ENCODE measurements at regions not wholly inside any gene's neighbourhood (a gene's known extent, or its start where the extent isn't known, plus 50 kb on each side); places are given as distances from the start of the nearest gene placed in this dataset.

GRCh38 chr17:5819921-5820685 lies 235.8 kb upstream of the NLRP1 start:
- H3K36me3 ChIP-seq, result no peaks in the 10 kb centered on the region
- H3K27ac ChIP-seq, result no peak overlapping the region
- H3K27me3 ChIP-seq, result no peaks in the 10 kb centered on the region
- DNase-seq (ENCODE audit: low spot score in 2 of 2), result no peak
- no peak overlapping the region for H3K4me3 ChIP-seq
- WGBS, 2 donors, result 80 to 82% methylated on average over 13 of the region's 13 CpGs
- H3K4me1 ChIP-seq, result no peaks in the 10 kb centered on the region
- TF ChIP-seq POLR2A (IDR thresholded peaks at IDR 0.05) (no peak), CTCF (IDR thresholded peaks at IDR 0.05) (no peak), EP300 (IDR thresholded peaks at IDR 0.05) (no peak)
- H3K9me3 ChIP-seq, result no peaks in the 10 kb centered on the region

GRCh38 chr17:5820721-5821456 lies 236.6 kb upstream of the NLRP1 start:
- 74 to 77% methylated on average over 10 of the region's 10 CpGs for WGBS, 2 donors

DNA sequence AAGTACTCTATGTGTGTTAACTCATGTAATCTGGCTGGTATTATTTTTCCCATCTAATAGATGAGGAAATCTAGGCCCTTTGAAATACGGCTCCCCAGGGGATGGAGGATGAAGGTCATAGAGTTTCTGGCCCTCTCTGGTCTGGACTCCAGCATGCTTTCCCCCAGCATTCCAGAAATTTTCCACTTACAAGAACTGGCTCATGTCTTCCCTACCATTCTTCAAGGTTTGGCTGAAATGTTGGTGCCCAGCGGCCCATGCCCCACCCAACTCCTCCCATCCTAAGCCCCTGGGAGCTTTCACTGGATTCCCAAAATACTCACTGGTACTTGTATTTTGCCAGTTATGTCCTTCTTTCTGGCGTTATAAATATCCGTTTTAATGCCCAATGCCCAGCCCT lies 237.5 kb upstream of the NLRP1 start:
- Histone ChIP-seq H3K4me1 (no peaks in the 10 kb centered on the region), H3K27me3 (no peaks in the 10 kb centered on the region), H3K9me3 (peaks cover 0 to 2% (median 0%) of the 10 kb centered on the region in 4 donors), H3K4me3 (no peak overlapping the region), H3K36me3 (no peaks in the 10 kb centered on the region), H3K27ac (no peak overlapping the region)
- 60 to 75% methylated on average over 4 of the region's 4 CpGs for WGBS, 2 donors
- DNase-seq (ENCODE audit: low spot score in 2 of 2), result no peak
- no peak for TF ChIP-seq POLR2A (IDR thresholded peaks at IDR 0.05)
- TF ChIP-seq EP300 (IDR thresholded peaks at IDR 0.05), result no peak

More at GRCh38 chr17:5820721-5821456, 236.6 kb upstream of the NLRP1 start:
- Histone ChIP-seq H3K27ac (no peak overlapping the region), H3K4me1 (no peaks in the 10 kb centered on the region), H3K36me3 (no peaks in the 10 kb centered on the region), H3K27me3 (no peaks in the 10 kb centered on the region), H3K9me3 (no peaks in the 10 kb centered on the region), H3K4me3 (no peak overlapping the region)
- DNase-seq (ENCODE audit: low spot score in 2 of 2), result no peak
- no peak for TF ChIP-seq CTCF (IDR thresholded peaks at IDR 0.05)
- TF ChIP-seq POLR2A (IDR thresholded peaks at IDR 0.05), result no peak
- TF ChIP-seq EP300 (IDR thresholded peaks at IDR 0.05), result no peak

- TF ChIP-seq POLR2A (IDR thresholded peaks at IDR 0.05), result no peak
- TF ChIP-seq EP300 (IDR thresholded peaks at IDR 0.05), result no peak
- no peak for TF ChIP-seq CTCF (IDR thresholded peaks at IDR 0.05)
- no peak for DNase-seq (ENCODE audit: low spot score in 2 of 2)
- H3K4me3 ChIP-seq, result no peak overlapping the region
- H3K9me3 ChIP-seq, result peaks cover 0 to 8% (median 0%) of the 10 kb centered on the region in 4 donors
- no peaks in the 10 kb centered on the region for H3K27me3 ChIP-seq
- H3K27ac ChIP-seq, result no peak overlapping the region
- no peaks in the 10 kb centered on the region for H3K36me3 ChIP-seq
- 70 to 73% methylated on average over 16 of the region's 16 CpGs for WGBS, 2 donors
- no peaks in the 10 kb centered on the region for H3K4me1 ChIP-seq
These were observed 238.2 kb upstream of the NLRP1 start for GRCh38 chr17:5822281-5823060.

- 63 to 88% methylated on average over 6 of the region's 6 CpGs for WGBS, 2 donors
- Histone ChIP-seq H3K4me3 (no peak overlapping the region), H3K36me3 (no peaks in the 10 kb centered on the region), H3K4me1 (no peaks in the 10 kb centered on the region), H3K9me3 (peaks cover 0 to 12% (median 0%) of the 10 kb centered on the region in 4 donors), H3K27me3 (no peaks in the 10 kb centered on the region), H3K27ac (no peak overlapping the region)
- no peak for DNase-seq (ENCODE audit: low spot score in 2 of 2)
- TF ChIP-seq POLR2A (IDR thresholded peaks at IDR 0.05), result no peak
- no peak for TF ChIP-seq EP300 (IDR thresholded peaks at IDR 0.05)
- TF ChIP-seq CTCF (IDR thresholded peaks at IDR 0.05), result no peak
These were observed 238.9 kb upstream of the NLRP1 start for GRCh38 chr17:5823219-5823618.

Data from tibial nerve (tissue), 4 donors.